Stimulated activated effector memory CD8-positive, alpha-beta T cell treated with anti-CD3 and anti-CD28 coated beads, Interleukin-12 subunit alpha, Interleukin-12 subunit beta, amount 100 ng/mL, for 72 hours (primary cell): ENCODE measurements at regions not wholly inside any gene's neighbourhood (a gene's known extent, or its start where the extent isn't known, plus 50 kb on each side); places are given as distances from the start of the nearest gene placed in this dataset.
A peak's percentile ranks its signal among the peaks of the same experiment; 100 is the strongest.
"Not testable (repeated sequence)": the region's sequence is repeated elsewhere in the genome, so short reads cannot be mapped to it uniquely, and the experiment has no call there.

Experiments
- ATAC-seq: fragments of 150-1000 bp; cut with Tn5 transposase; 2 replicates; pipeline ENCODE4 v1.10.0; 2021
- DNase-seq, 2 donors: peaks; one replicate each; pipeline ENCODE4 v3.0.0; 2021 to 2022; ENCODE audit warnings: low spot score in 2 of 2
- H3K27ac Mint-ChIP-seq: one replicate; pipeline ENCODE4 v1.8.0; 2022; ENCODE audit warnings: mild to moderate bottlenecking, mixed read lengths
- H3K36me3 Mint-ChIP-seq: one replicate; pipeline ENCODE4 v1.8.0; 2022; ENCODE audit warnings: mild to moderate bottlenecking, mixed read lengths
- H3K4me1 Mint-ChIP-seq: one replicate; pipeline ENCODE4 v1.8.0; 2022; ENCODE audit warnings: mixed read lengths
- H3K4me3 Mint-ChIP-seq: one replicate; pipeline ENCODE4 v1.8.0; 2022; ENCODE audit warnings: mild to moderate bottlenecking, mixed read lengths
- H3K9me3 Mint-ChIP-seq: one replicate; pipeline ENCODE4 v1.8.0; 2022; ENCODE audit warnings: mixed read lengths

DNA sequence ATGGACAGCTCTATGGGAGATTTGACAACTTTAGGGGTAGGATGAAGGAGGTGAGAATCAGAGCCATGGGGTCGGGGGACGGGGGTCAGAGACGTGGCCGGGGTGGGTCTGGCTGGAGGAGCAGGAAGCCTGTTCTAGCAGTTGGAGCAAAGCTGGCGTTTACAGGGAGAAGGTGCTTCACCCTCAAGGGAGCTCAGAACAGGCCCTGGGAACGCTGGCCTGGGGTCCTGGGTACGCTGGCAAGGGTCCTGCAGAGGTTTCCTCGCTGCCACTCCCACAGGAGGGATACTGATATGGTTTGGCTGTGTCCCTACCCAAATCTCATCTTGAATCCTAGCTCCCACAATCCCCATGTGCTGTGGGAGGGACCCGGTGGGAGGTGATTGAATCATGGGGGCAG is 205.0 kb upstream of the ARL4C start:
- Mint-ChIP-seq H3K36me3 (no peaks in the 10 kb centered on the region), H3K4me3 (no peak overlapping the region), H3K27ac (no peak overlapping the region), H3K4me1 (peaks cover 6% of the 10 kb centered on the region), H3K9me3 (peaks cover 2% of the 10 kb centered on the region)
- no peak for ATAC-seq
- peak in 1 of 2 donors; percentile 33 for DNase-seq

GRCh38 chr2:234701421-234701820 is 204.5 kb upstream of the ARL4C start:
- Mint-ChIP-seq H3K27ac (no peak overlapping the region), H3K36me3 (no peaks in the 10 kb centered on the region), H3K9me3 (peaks cover 2% of the 10 kb centered on the region), H3K4me3 (no peak overlapping the region), H3K4me1 (peaks cover 6% of the 10 kb centered on the region)
- DNase-seq (peak in 1 of 2 donors; percentile 22), ATAC-seq (no peak)

DNA sequence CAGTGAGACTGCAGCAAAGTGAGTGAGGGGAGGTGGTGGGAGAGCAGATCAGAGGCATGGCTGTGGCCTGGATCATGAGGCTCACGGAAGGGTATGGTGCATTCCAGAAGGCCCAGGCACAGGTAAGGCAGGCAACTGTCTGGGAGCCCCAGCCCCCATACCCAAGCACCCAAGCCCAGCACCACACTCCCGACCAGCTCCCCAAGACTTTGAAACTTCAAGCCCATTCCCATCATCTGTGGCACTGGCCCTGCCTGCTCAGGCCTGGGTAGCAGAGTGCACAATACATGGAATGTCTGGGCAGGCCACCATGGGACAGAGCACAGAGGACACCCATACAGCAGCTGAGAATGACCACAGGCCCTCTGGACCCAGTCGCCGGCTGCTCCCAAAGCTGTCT is 202.6 kb upstream of the ARL4C start:
- Mint-ChIP-seq H3K36me3 (no peaks in the 10 kb centered on the region), H3K27ac (no peak overlapping the region), H3K4me3 (no peak overlapping the region), H3K4me1 (no peaks in the 10 kb centered on the region), H3K9me3 (peaks cover 2% of the 10 kb centered on the region)
- ATAC-seq: no peak
- DNase-seq: peak in 1 of 2 donors; percentile 22

GRCh38 chr2:234697300-234697876 is 200.5 kb upstream of the ARL4C start:
- H3K4me1 Mint-ChIP-seq, H3K36me3 Mint-ChIP-seq, ATAC-seq, H3K4me3 Mint-ChIP-seq, H3K27ac Mint-ChIP-seq, H3K9me3 Mint-ChIP-seq: not testable (repeated sequence)
- peak in 1 of 2 donors; percentile 10 for DNase-seq

- DNase-seq (no peak), ATAC-seq (no peak)
- H3K36me3 Mint-ChIP-seq: no peaks in the 10 kb centered on the region
- H3K9me3 Mint-ChIP-seq: peaks cover 2% of the 10 kb centered on the region
- no peaks in the 10 kb centered on the region for H3K4me1 Mint-ChIP-seq
- no peak overlapping the region for H3K4me3 Mint-ChIP-seq
- no peak overlapping the region for H3K27ac Mint-ChIP-seq
Observed at GRCh38 chr2:234695981-234696380, 199.1 kb upstream of the ARL4C start.

DNA sequence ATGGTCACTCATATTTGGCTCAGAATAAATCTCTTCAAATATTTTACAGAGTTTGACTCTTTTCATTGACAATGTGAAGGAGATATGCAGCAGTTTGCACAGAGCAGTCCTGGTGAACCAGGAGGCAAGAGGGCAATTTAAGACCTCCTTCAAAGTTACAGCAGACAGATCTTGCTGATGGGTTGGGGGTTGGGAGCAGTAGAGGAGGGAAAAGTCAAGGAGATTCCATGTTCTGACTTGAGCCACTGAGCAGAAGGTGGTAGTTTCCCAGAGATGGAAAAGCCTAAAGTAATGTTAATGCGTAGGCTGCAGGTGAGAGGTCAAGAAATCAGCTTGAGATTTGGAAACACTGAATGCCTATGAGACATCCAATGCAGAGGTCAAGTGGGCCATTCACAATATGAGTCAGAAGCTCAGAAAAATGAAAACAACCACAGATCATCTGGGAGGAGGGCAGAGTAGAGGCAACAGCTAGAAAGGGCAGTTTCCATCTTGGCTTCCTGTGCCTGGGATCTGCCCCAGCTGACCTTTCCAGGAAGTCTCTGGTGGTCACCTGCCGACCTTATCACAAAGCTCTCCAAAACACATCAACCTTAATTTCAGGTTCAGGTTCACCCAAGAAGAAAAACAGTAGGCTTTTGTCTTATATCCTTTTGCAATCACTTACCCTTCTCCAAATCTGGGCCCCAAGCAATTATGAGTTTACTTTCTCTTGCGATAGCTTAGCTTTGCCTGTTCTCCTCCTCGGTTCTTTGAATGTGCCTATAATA is 197.5 kb upstream of the ARL4C start:
- Mint-ChIP-seq H3K27ac (no peak overlapping the region), H3K4me1 (no peaks in the 10 kb centered on the region), H3K4me3 (no peak overlapping the region), H3K36me3 (no peaks in the 10 kb centered on the region), H3K9me3 (peaks cover 2% of the 10 kb centered on the region)
- ATAC-seq: peak; percentile 37
- no peak for DNase-seq

DNA sequence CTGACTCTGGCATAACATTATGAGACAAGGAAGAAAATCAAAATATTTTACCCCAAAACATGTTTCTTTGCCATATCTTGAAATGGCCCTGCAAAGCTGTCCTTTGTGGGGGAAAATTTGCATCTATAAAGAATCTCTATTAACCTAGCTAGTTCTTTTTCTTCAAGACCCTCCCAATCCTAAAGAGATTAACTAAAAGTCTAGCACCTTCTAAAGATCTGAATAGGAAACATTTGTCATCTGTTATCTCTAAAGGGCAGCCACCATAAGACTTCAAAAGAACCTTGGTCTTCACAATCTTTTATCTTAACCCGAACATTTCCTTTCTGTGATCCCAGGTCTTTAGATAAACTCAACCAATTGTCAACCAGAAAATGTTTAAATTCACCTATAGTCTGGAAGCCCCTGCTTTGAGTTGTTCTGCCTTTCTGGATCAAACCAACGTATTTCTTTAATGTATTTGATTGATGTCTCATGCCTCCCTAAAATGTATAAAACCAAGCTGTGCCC is 196.9 kb upstream of the ARL4C start:
- H3K9me3 Mint-ChIP-seq, H3K36me3 Mint-ChIP-seq, DNase-seq, H3K4me1 Mint-ChIP-seq, H3K27ac Mint-ChIP-seq, H3K4me3 Mint-ChIP-seq, ATAC-seq: not testable (repeated sequence)

DNA sequence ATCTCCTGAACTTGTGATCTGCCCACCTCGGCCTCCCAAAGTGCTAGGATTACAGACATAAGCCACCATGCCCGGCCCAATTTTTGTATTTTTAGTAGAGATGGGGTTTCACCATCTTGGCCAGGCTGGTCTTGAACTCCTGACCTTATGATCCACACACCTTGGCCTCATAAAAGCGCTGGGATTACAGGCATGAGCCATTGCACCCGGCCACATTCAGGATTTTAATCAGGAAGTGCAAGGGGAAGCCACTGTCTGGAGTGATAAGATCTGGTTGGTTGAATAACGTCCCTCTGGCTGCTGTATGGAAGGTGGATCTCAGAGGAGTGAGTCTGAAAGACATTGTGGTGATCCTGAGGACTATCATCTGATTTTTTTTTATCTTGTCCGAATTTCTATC is 196.3 kb upstream of the ARL4C start:
- H3K36me3 Mint-ChIP-seq, H3K4me1 Mint-ChIP-seq, ATAC-seq, H3K4me3 Mint-ChIP-seq, H3K27ac Mint-ChIP-seq, H3K9me3 Mint-ChIP-seq, DNase-seq: not testable (repeated sequence)

GRCh38 chr2:234691968-234692955 is 195.4 kb upstream of the ARL4C start:
- H3K27ac Mint-ChIP-seq: no peak overlapping the region
- no peak overlapping the region for H3K4me3 Mint-ChIP-seq
- no peaks in the 10 kb centered on the region for H3K36me3 Mint-ChIP-seq
- DNase-seq (no peak), ATAC-seq (no peak)
- no peaks in the 10 kb centered on the region for H3K9me3 Mint-ChIP-seq
- H3K4me1 Mint-ChIP-seq: no peaks in the 10 kb centered on the region

- Mint-ChIP-seq H3K36me3 (no peaks in the 10 kb centered on the region), H3K4me3 (no peak overlapping the region), H3K4me1 (no peaks in the 10 kb centered on the region), H3K27ac (no peak overlapping the region), H3K9me3 (no peaks in the 10 kb centered on the region)
- ATAC-seq: no peak
- DNase-seq: no peak
Observed at GRCh38 chr2:234691214-234691575, 194.3 kb upstream of the ARL4C start.

DNA sequence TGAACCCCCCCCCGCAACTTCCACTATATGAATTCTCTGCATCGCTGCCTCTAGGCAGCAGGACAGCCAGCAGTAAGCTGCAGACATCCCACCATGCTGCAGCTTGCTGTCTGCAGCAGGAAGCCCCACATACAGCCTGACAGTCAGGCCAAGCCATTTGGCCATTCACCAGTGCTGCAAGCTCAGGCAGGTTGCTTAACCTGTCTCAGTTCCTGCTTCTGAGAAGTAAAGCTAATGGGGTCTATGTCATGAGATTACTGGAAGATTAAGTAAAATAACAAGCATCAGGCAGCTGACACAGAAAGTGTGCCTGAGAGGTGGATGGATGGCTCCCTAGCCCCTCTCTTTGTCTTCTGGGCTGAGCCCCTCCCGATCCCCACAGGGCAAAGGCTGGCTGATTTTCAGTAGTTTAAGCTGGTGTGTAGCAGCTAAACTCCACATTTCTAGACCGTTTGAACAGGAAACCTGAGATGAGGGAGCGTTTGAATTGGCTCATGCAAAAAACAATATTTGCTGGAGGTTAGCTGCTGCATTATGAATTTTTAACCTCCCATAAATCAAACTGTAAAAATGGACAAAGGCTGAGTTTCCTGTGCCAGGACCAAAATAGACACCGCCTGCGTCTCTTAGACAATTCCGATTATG is 193.8 kb upstream of the ARL4C start:
- Mint-ChIP-seq H3K9me3 (no peaks in the 10 kb centered on the region), H3K4me3 (no peak overlapping the region), H3K36me3 (no peaks in the 10 kb centered on the region), H3K4me1 (no peaks in the 10 kb centered on the region), H3K27ac (no peak overlapping the region)
- no peak for ATAC-seq
- no peak for DNase-seq

GRCh38 chr2:234689911-234690379 is 193.1 kb upstream of the ARL4C start:
- Mint-ChIP-seq H3K27ac (no peak overlapping the region), H3K4me3 (no peak overlapping the region), H3K36me3 (no peaks in the 10 kb centered on the region), H3K9me3 (no peaks in the 10 kb centered on the region), H3K4me1 (no peaks in the 10 kb centered on the region)
- DNase-seq: no peak
- no peak for ATAC-seq

- no peak overlapping the region for H3K4me3 Mint-ChIP-seq
- DNase-seq (no peak), ATAC-seq (peak; percentile 44)
- peaks cover 4% of the 10 kb centered on the region for H3K36me3 Mint-ChIP-seq
- H3K9me3 Mint-ChIP-seq: no peaks in the 10 kb centered on the region
- no peak overlapping the region for H3K27ac Mint-ChIP-seq
- H3K4me1 Mint-ChIP-seq: peaks cover 1% of the 10 kb centered on the region
Observed at GRCh38 chr2:234687718-234688475, 191.0 kb upstream of the ARL4C start.

DNA sequence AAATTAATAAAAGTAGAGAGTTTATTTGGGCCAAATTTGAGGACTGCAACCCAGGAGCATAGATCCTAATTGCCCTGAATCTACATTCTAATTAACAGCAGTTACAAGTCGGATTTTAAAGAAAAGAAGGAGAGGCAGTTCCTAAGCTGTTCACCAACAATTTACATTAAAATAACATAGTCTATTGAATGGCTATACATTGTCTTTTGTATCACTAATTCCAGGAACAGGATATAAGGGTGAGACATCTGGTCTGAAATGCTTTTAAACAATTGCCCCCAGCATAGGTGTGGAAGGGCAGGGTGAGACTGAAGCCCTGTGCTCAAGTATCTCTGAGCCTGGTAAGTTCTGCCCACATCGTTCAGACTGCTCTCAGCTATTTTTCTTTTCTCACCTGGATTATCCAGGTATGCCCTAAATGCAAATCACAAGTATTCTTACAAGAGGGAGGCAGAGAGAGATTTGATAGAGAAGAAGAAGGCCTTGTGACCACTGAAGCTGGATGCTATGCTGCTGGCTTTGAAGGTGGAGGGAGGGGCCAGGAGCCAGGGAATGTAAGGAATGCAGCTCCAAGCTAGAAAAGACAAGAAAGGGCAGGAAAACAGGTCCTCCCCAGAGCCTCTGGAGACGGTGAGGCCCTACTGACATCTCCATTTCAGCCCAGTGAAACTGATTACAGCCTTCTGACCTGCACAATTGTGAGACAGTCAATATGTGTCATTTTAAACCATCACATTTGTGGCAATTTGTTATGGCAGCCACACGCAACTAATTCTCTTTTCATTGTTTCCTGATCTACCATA is 189.4 kb upstream of the ARL4C start:
- no peak for ATAC-seq
- no peak for DNase-seq
- Mint-ChIP-seq H3K9me3 (no peaks in the 10 kb centered on the region), H3K36me3 (peaks cover 9% of the 10 kb centered on the region), H3K27ac (no peak overlapping the region), H3K4me1 (peaks cover 6% of the 10 kb centered on the region), H3K4me3 (no peak overlapping the region)
